IPS-18a (cell line): ENCODE measurements at regions not wholly inside any gene's neighbourhood (a gene's known extent, or its start where the extent isn't known, plus 50 kb on each side); places are given as distances from the start of the nearest gene placed in this dataset.

Source experiments
- H3K27ac ChIP-seq: one replicate; pipeline ENCODE4 v1.5.1; 2013; ENCODE audit warnings: low read length
- H3K27me3 ChIP-seq: one replicate; pipeline ENCODE4 v1.6.1; 2013; ENCODE audit warnings: mild to moderate bottlenecking, low read length; ENCODE audit not compliant: control insufficient read depth, insufficient read depth
- H3K36me3 ChIP-seq: one replicate; pipeline ENCODE4 v1.6.1; 2013; ENCODE audit warnings: low read depth, low read length; ENCODE audit not compliant: control insufficient read depth
- H3K4me1 ChIP-seq: one replicate; pipeline ENCODE4 v1.6.1; 2013; ENCODE audit warnings: low read depth, low read length; ENCODE audit not compliant: control insufficient read depth
- H3K4me3 ChIP-seq: one replicate; pipeline ENCODE4 v1.5.1; 2013; ENCODE audit warnings: low read length
- H3K9ac ChIP-seq: one replicate; pipeline ENCODE4 v1.6.1; 2013; ENCODE audit warnings: mild to moderate bottlenecking, low read length, moderate library complexity
- H3K9me3 ChIP-seq: one replicate; pipeline ENCODE4 v1.6.1; 2013; ENCODE audit warnings: low read depth, low read length; ENCODE audit not compliant: control insufficient read depth

DNA sequence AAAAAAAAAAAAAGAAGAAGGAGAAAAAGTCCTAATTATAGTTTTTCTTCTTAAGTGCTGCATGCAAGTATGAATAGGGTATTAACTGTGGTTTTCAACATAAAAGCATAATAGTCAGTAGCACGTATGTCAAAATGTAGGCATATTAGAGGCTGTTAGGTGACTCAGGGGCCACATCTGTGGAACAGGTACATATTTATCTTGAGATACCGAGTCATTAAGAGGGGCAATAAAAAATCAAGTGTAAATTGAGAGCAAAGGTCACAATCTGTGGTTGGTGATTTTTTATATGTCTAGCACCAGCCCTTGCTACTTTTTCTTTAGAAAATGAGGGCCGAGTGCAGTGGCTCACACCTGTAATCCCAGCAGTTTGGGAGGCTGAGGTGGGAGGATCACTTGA, 1113.8 kb upstream of the RBFOX1 start:
- Histone ChIP-seq H3K9ac (no peak overlapping the region), H3K27ac (no peak overlapping the region), H3K4me3 (no peak overlapping the region), H3K4me1 (peaks cover 23% of the 10 kb centered on the region), H3K36me3 (no peaks in the 10 kb centered on the region), H3K9me3 (no peaks in the 10 kb centered on the region), H3K27me3 (no peaks in the 10 kb centered on the region)

GRCh38 chr16:6216836-6217235, 1115.8 kb upstream of the RBFOX1 start:
- Histone ChIP-seq H3K27me3 (no peaks in the 10 kb centered on the region), H3K4me3 (no peak overlapping the region), H3K4me1 (peaks cover 23% of the 10 kb centered on the region), H3K9ac (no peak overlapping the region), H3K27ac (no peak overlapping the region), H3K9me3 (no peaks in the 10 kb centered on the region), H3K36me3 (no peaks in the 10 kb centered on the region)

DNA sequence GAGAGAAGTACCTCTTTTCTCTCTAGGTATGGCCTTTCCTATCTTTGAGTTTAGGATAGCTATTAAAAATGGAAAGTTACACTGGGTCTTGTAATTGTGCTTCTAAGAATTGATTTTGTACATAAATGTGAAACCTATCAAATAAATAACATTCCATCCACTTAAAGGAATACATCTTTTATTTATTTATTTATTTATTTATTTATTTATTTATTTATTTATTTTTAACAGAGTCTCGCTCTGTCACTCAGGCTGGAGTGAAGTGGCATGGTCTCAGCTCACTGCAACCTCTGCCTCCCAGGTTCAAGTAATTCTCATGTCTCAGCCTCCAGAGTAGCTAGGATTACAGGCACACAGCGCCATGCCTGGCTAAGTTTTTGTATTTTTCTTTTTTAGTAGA, 1114.0 kb upstream of the EEF2KMT start:
- peaks cover 26% of the 10 kb centered on the region for H3K4me1 ChIP-seq
- H3K27ac ChIP-seq: no peak overlapping the region
- no peaks in the 10 kb centered on the region for H3K36me3 ChIP-seq
- no peaks in the 10 kb centered on the region for H3K9me3 ChIP-seq
- H3K9ac ChIP-seq: no peak overlapping the region
- no peak overlapping the region for H3K4me3 ChIP-seq
- H3K27me3 ChIP-seq: no peaks in the 10 kb centered on the region

- peaks cover 14% of the 10 kb centered on the region for H3K4me1 ChIP-seq
- H3K9me3 ChIP-seq: no peaks in the 10 kb centered on the region
- no peaks in the 10 kb centered on the region for H3K36me3 ChIP-seq
- no peak overlapping the region for H3K27ac ChIP-seq
- no peak overlapping the region for H3K4me3 ChIP-seq
- H3K27me3 ChIP-seq: no peaks in the 10 kb centered on the region
- H3K9ac ChIP-seq: no peak overlapping the region
Observed at GRCh38 chr16:6209355-6209930, 1111.8 kb upstream of the EEF2KMT start.

DNA sequence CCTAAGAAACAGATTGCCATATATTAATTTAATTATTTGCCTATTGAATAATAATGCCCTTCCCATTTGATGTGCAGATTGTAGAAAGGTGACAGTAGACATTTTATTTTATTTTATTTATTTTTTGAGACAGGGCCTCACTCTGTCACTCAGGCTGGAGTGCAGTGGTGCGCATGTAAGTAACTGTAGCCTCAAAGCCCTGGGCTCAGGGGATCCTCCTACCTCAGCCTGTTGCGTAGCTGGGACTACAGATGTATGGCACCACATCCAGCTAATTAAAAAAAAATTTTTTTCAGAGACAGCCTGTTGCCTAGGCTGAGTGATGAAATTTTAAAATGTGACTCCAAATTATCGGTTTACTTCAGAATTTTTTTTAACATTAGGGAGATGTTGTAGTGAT, 1110.0 kb upstream of the EEF2KMT start:
- Histone ChIP-seq H3K9me3 (no peaks in the 10 kb centered on the region), H3K36me3 (no peaks in the 10 kb centered on the region), H3K4me1 (peaks cover 14% of the 10 kb centered on the region), H3K27ac (no peak overlapping the region), H3K4me3 (no peak overlapping the region), H3K9ac (no peak overlapping the region), H3K27me3 (no peaks in the 10 kb centered on the region)

DNA sequence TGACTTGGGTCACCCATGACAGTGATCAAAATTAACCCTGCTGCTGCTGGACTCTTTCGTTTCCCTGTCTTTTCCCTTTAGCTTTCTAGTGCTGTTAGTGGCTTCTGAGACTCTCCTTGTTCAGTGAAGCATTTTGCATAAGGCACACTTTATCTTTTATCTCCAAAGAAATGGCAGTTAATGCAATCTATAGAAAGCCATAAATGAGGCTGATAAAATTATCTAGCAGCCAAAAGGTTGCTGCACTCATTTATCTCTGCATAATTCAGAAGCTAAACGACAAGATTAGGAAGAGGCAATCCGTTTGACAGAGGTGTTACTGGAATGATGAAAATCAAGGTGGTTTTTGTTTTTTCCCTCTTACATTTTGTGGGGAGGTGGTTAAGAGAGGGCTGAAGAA, 1109.5 kb upstream of the EEF2KMT start:
- H3K36me3 ChIP-seq: no peaks in the 10 kb centered on the region
- no peak overlapping the region for H3K27ac ChIP-seq
- H3K4me1 ChIP-seq: peaks cover 14% of the 10 kb centered on the region
- no peak overlapping the region for H3K9ac ChIP-seq
- H3K9me3 ChIP-seq: no peaks in the 10 kb centered on the region
- H3K27me3 ChIP-seq: no peaks in the 10 kb centered on the region
- no peak overlapping the region for H3K4me3 ChIP-seq

- no peak overlapping the region for H3K27ac ChIP-seq
- peaks cover 14% of the 10 kb centered on the region for H3K4me1 ChIP-seq
- H3K9ac ChIP-seq: no peak overlapping the region
- H3K9me3 ChIP-seq: no peaks in the 10 kb centered on the region
- no peak overlapping the region for H3K4me3 ChIP-seq
- H3K36me3 ChIP-seq: no peaks in the 10 kb centered on the region
- H3K27me3 ChIP-seq: no peaks in the 10 kb centered on the region
Observed at GRCh38 chr16:6206080-6206479, 1108.5 kb upstream of the EEF2KMT start.

GRCh38 chr16:6204945-6205344, 1107.3 kb upstream of the EEF2KMT start:
- H3K9ac ChIP-seq: no peak overlapping the region
- no peaks in the 10 kb centered on the region for H3K36me3 ChIP-seq
- H3K4me3 ChIP-seq: no peak overlapping the region
- H3K27ac ChIP-seq: no peak overlapping the region
- peaks cover 16% of the 10 kb centered on the region for H3K4me1 ChIP-seq
- no peaks in the 10 kb centered on the region for H3K27me3 ChIP-seq
- H3K9me3 ChIP-seq: no peaks in the 10 kb centered on the region

DNA sequence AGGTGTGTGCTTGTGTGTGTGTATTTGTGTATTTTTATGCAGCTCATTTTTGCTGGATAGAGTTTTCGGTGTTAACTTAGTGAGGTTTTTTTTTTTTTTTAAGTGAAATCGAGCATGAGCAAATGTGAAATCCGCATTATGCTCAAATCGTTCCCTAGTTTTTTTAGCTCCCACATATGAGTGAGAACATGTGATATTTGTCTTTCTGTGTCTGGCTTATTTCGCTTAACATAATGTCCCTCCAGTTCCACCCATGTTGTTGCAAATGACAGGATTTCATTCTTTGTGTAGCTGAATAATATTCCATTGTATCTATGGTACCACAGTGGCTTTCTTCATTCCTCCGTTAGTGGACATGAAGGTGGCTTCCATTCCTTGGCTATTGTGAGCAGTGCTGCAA, 1103.3 kb upstream of the EEF2KMT start:
- Histone ChIP-seq H3K36me3 (no peaks in the 10 kb centered on the region), H3K4me3 (no peak overlapping the region), H3K9ac (no peak overlapping the region), H3K9me3 (no peaks in the 10 kb centered on the region), H3K4me1 (peaks cover 25% of the 10 kb centered on the region), H3K27me3 (no peaks in the 10 kb centered on the region), H3K27ac (no peak overlapping the region)

DNA sequence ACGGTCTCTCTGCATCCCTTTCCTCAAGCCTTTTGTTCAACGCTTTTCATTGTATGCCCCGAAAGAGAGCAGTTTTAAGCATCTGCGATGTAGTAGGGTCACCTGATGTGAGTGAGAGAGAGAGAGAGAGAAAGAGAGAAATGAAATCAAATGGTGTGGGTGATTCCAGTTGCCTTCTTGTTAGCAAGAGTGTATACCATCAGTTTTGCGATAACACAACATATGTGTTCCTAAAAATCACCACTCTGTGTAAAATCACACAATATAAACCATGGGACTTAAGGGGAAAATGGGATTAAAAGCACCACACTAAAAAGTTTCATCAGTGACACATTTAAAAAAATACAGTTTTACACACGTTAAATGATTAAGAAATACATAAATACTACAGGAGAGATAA, 1102.7 kb upstream of the EEF2KMT start:
- Histone ChIP-seq H3K9ac (no peak overlapping the region), H3K9me3 (no peaks in the 10 kb centered on the region), H3K36me3 (no peaks in the 10 kb centered on the region), H3K27me3 (no peaks in the 10 kb centered on the region), H3K4me3 (no peak overlapping the region), H3K27ac (no peak overlapping the region), H3K4me1 (peaks cover 25% of the 10 kb centered on the region)

GRCh38 chr16:6195966-6196365, 1098.4 kb upstream of the EEF2KMT start:
- Histone ChIP-seq H3K4me1 (peaks cover 30% of the 10 kb centered on the region), H3K9me3 (no peaks in the 10 kb centered on the region), H3K4me3 (peak overlapping the region; percentile 41), H3K27me3 (no peaks in the 10 kb centered on the region), H3K27ac (peak overlapping the region; percentile 49), H3K36me3 (no peaks in the 10 kb centered on the region), H3K9ac (no peak overlapping the region)

DNA sequence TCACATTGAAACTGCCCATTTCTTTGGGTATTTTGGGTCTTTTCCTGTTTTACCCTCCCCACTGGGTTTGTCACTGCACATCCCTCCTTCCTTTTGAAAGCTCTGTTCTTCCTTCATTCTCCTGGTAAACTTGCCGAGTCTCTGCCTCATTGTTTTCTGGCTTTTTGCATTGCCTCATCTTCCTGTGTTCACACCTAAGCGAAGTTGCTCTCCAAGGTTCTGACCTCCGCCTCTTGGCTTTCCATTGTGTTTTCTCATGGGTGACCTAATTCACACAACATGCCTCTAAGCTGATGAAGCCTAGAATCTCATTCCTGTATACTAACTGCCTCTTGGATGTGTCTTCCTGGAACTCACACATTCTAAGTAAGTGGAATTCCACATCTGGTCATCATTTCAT, 1096.1 kb upstream of the EEF2KMT start:
- Histone ChIP-seq H3K36me3 (no peaks in the 10 kb centered on the region), H3K27ac (no peak overlapping the region), H3K4me1 (peaks cover 27% of the 10 kb centered on the region), H3K9me3 (no peaks in the 10 kb centered on the region), H3K4me3 (no peak overlapping the region), H3K9ac (no peak overlapping the region), H3K27me3 (no peaks in the 10 kb centered on the region)
